GM18868 (cell line): ENCODE measurements at regions not wholly inside any gene's neighbourhood (a gene's known extent, or its start where the extent isn't known, plus 50 kb on each side); places are given as distances from the start of the nearest gene placed in this dataset.

Experiments used
- ATAC-seq: cut with Tn5 transposase; IDR thresholded peaks from one replicate; pipeline ENCODE4 v1.9.1; 2021; ENCODE audit warnings: mild to moderate bottlenecking, moderate library complexity; ENCODE audit not compliant: unreplicated experiment

- no peak for ATAC-seq
Measured at GRCh38 chr6:2433711-2434110, 188.3 kb upstream of the GMDS start.

- ATAC-seq = no peak
Measured at GRCh38 chr6:2433266-2433665, 187.9 kb upstream of the GMDS start.

- no peak for ATAC-seq
Measured at GRCh38 chr6:2432292-2432691, 186.9 kb upstream of the GMDS start.

GRCh38 chr6:2430612-2431011 is 185.2 kb upstream of the GMDS start:
- no peak for ATAC-seq

DNA sequence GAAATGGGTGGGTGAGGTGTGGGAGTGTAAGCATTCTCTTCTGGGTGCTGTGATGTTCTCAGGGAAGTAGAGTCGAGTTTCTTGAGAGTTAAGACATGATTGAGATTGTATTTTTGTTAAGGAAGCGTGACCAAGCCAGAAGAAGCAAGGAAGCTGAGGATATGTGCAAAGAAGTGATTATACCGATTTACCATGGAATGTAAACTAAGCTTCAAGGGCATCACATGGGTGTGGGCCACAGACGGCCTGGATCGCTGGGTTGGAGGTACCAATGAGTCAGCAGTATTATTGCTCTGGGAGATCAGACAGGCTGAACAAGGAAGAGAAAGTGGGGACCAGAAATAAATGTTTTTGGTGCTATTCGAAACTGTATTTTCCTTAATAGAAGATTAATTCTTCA is 184.1 kb upstream of the GMDS start:
- ATAC-seq = no peak

- no peak for ATAC-seq
Measured at GRCh38 chr6:2429032-2429431, 183.6 kb upstream of the GMDS start.

DNA sequence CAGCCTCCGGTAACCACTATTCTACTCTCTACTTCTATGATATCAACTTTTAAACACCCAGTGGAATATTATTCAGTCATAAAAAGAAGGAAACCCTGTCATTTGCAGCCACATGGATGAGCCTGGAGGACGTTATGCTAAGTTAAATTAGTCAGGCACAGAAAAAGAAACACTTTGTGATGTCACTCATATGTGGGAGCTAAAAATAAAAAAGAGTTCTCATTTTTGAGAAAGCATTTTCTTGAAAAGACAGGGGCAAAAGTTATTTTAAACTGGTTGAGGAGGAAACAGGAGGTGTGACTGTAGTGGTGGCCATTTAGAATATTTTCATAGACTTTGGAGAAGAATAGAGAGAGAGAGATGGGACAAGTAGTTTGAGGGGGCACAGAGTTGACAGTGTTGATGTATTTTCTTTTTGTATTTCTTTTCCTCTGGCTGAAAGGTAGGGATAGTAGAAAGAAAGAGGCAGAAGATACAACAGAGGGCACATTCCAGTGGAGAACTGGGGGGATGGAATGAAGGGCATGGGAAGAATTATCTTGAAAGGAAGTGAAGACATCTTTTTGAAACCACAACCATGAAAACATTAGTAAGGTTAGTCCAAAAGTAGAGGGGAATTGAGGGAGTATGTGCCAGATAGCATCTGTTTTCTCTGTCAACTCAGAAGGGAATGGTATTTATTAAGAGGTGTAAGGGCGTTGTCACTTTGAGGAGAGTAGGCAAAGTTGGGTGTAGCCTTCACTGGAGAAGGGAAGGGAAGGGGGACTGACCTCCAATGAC is 181.3 kb upstream of the GMDS start:
- no peak for ATAC-seq

DNA sequence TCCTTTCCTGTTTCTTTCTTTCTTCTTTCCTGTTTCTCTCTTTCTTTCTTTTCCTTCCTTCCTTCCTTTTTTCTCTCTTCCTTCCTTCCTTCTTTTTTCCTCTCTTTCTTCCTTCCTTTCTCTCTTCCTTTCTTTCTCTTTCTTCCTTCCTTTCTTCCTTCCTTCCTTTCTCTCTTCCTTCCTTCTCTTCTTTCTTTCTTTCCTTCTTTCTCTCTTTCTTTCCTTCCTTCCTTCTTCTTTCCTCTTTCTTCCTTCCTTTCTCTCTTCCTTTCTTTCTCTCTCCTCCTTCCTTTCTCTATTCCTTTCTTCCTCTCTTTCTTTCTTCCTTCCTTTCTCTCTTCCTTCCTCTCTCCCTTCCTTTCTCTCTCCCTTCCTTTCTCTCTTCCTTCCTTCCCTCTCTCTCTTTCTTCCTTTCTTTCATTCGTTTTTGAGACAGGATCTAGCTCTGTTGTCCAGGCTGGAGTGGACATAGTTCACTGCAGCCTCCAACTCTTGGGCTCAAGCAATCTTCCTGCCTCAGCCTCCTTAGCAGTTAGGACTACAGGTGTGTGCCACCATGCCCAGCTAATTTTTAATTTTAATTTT is 170.8 kb upstream of the GMDS start:
- ATAC-seq = no peak

DNA sequence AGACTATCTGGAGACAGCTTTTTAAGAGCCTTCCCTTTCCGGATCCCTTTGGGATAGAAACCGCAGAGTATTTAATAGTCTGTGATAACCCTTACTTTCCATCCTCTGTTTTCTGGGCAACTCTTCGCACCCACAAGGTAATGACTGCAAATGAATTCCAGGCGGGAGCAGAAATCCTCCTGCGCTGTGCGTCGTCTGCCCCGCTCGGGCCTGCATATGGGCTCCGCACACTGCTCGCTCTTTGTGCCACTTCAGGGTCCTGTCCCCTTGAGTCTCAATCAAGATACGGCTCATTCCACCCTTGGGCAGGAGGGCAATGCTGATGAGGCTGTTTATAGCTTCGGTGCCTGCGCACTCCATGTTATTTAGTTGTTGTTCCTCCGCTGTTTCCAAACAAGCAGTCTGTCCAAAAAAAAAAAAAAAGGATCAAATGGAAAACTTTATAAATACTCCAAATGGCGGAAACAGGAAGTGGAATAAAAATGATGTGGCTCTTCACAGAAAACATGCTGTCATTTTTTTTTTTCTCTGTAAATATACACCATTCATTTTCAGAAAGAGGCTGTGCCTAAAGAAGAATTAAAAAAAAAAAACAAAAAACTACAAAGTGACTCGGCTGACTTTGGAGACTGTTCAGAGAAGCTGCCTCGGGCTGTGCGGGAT is 169.6 kb upstream of the GMDS start:
- ATAC-seq = no peak

DNA sequence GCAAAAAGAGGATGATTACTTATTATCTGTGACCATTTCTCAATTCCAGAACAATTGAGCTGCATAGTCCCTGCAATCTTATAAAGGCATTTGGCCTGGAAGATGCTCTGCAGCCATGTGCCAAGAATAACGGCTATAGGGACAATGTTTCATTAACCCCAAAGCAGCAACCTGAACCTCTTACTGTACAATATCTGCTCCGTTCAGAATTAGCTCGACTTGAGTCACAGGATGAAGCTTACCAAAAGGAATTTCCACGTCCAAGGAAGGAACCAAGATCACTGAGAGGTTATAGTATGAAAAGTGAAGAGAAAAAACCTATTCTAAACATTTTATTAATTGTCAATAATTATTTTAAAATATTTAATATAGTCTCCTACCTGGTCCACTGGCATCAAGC is 167.3 kb upstream of the GMDS start:
- ATAC-seq = no peak

- ATAC-seq = no peak
Measured at GRCh38 chr6:2410656-2411380, 165.4 kb upstream of the GMDS start.

- ATAC-seq = no peak
Measured at GRCh38 chr6:2407525-2407924, 162.1 kb upstream of the GMDS start.

DNA sequence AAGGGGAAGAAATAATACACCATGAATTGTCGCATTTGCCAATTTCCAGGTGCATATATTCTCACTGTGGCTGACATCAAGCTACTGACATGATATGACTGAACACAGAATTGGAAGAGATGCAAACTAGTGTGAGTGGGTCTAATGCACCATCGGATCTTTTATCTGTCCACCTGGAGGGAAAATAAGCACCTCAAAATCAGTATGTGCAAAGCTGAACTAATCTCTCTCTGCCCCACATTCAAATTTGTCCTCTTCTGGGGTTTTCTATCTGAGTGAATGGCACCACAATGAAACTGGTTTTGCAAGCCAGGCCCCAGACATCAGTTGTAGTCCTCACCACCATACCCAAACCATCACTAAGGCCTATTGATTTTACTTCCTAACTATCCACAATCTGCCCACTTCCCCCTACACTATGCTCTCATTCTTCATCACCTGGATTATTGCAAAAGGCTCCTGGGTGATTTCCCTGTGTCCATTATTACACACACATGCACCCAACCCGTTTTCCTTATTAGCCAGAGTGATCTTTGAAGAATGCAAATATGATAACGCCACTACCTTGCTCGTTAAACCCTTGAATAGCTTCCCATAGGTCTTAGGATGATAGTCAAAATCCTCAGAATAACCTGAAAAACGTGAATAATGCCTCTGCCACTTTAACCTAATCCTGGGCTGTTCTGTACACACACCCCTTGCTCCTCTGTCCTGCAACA is 159.0 kb upstream of the GMDS start:
- no peak for ATAC-seq

DNA sequence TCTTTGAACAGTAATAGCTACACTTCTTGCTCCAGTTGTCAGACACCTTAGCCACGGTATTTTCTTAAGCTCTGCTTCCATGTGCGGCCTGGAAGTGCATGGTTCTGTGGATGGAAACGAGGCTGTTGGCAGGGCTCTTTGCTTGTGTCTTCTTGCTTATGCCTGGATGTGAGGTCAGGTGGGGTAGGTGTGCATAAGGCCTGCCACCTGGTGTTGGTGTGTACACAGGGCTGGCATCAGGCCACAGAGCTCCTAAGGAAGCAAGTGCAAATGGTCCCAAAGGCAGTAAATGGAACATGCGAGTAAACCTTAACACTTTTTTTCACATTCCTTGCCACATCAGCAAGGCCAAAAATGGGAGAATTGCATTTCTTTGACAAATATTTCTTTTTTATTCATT is 158.1 kb upstream of the GMDS start:
- no peak for ATAC-seq

- no peak for ATAC-seq
Measured at GRCh38 chr6:2396846-2397630, 151.6 kb upstream of the GMDS start.

GRCh38 chr6:2396042-2396657 is 150.7 kb upstream of the GMDS start:
- ATAC-seq = no peak

DNA sequence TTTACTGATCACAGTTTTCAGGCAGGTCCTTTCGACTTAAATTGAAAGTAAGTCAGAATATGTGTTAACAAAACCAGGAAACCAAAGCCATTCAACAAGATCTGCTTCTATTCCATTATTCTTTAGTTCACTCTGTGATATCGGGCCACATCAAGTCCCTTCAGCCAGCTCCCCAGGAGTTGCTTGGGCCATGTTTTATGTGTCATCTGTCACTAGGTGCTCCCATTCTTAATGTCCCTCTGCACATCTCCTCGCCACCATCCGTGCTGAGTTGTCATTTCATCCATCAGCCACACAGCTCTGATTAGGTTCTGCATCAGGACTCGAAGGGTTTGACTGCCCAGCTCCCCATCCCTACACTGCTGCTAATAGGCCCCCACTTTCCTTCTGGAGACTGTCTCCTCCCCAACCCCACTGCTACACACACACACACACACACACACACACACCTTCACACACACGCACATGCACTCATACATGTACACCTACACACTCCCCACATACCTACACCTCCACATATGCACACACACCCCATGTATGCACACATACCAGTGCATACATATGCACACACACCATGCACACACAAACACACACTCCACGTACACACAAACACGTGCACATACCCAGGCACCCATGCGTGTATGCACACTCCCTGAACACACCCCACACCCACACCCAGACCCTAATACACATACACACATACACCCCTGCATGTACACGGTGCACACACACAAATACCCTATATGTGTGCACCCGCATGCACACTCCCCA is 143.3 kb upstream of the GMDS start:
- no peak for ATAC-seq

GRCh38 chr6:2387445-2387844 is 142.0 kb upstream of the GMDS start:
- no peak for ATAC-seq

GRCh38 chr6:2385471-2385983 is 140.1 kb upstream of the GMDS start:
- no peak for ATAC-seq
